Osteoblast (primary cell): ENCODE measurements at regions not wholly inside any gene's neighbourhood (a gene's known extent, or its start where the extent isn't known, plus 50 kb on each side); places are given as distances from the start of the nearest gene placed in this dataset.

Source experiments
- DNase-seq: peaks from one replicate; pipeline ENCODE4 v3.0.0; 2011; ENCODE audit warnings: low spot score, mixed read lengths; ENCODE audit not compliant: insufficient read length; ENCODE audit errors: missing footprints
- H2AFZ ChIP-seq: 2 replicates; pipeline ENCODE4 v1.6.0; 2011; ENCODE audit warnings: mild to moderate bottlenecking, low read length
- H3K27ac ChIP-seq: 2 replicates; pipeline ENCODE4 v1.5.1; 2011; ENCODE audit warnings: mild to moderate bottlenecking, low read depth, low read length, moderate library complexity
- H3K27me3 ChIP-seq: 2 replicates; pipeline ENCODE4 v1.6.0; 2012; ENCODE audit warnings: mild to moderate bottlenecking, control low read depth, inconsistent platforms, low read length, moderate library complexity; ENCODE audit not compliant: insufficient read depth
- H3K36me3 ChIP-seq: 2 replicates; pipeline ENCODE4 v1.5.1; 2011; ENCODE audit warnings: mild to moderate bottlenecking, low read length, control low read depth, moderate library complexity; ENCODE audit not compliant: insufficient read depth
- H3K4me1 ChIP-seq: 2 replicates; pipeline ENCODE4 v1.5.1; 2011; ENCODE audit warnings: mild to moderate bottlenecking, low read length, control low read depth, moderate library complexity; ENCODE audit not compliant: insufficient read depth
- H3K4me2 ChIP-seq: 2 replicates; pipeline ENCODE4 v1.6.0; 2011; ENCODE audit warnings: mild to moderate bottlenecking, low read length; ENCODE audit not compliant: insufficient read depth
- H3K4me3 ChIP-seq: fragments of 200-600 bp; sonication (generic); 3 replicates; pipeline ENCODE4 v1.5.1; 2012; ENCODE audit warnings: mild to moderate bottlenecking, low read length, inconsistent platforms; ENCODE audit not compliant: insufficient read depth
- H3K79me2 ChIP-seq: 2 replicates; pipeline ENCODE4 v1.6.0; 2012; ENCODE audit warnings: mild to moderate bottlenecking, low read length, control low read depth, inconsistent platforms; ENCODE audit not compliant: insufficient read depth
- H3K9me3 ChIP-seq: 2 replicates; pipeline ENCODE4 v1.5.1; 2011; ENCODE audit warnings: low read depth, low read length, control low read depth
- H4K20me1 ChIP-seq: 2 replicates; pipeline ENCODE4 v1.6.0; 2012; ENCODE audit warnings: mild to moderate bottlenecking, low read length, control low read depth; ENCODE audit not compliant: insufficient read depth
- CTCF ChIP-seq: IDR thresholded peaks from 2 replicates; pipeline ENCODE4 v1.5.1; 2011; ENCODE audit warnings: mild to moderate bottlenecking, low read depth, low read length, moderate library complexity; ENCODE audit errors: extremely low read depth

- no peak overlapping the region for H3K27ac ChIP-seq
- DNase-seq = no peak
Measured at GRCh38 chr3:80601479-80601878, 833.7 kb upstream of the ROBO1 start.

GRCh38 chr3:80592792-80593191, 825.0 kb upstream of the ROBO1 start:
- no peak for DNase-seq
- Histone ChIP-seq H3K4me1 (no peaks in the 10 kb centered on the region), H4K20me1 (no peaks in the 10 kb centered on the region), H3K9me3 (no peaks in the 10 kb centered on the region), H3K79me2 (no peaks in the 10 kb centered on the region), H3K27me3 (no peaks in the 10 kb centered on the region), H3K27ac (no peak overlapping the region), H3K4me3 (no peak overlapping the region), H3K4me2 (no peak overlapping the region), H2AFZ (no peak overlapping the region), H3K36me3 (no peaks in the 10 kb centered on the region)
- no peak for TF ChIP-seq CTCF

More at GRCh38 chr3:80601479-80601878, 833.7 kb upstream of the ROBO1 start:
- no peaks in the 10 kb centered on the region for H3K4me1 ChIP-seq
- no peak for TF ChIP-seq CTCF
- no peaks in the 10 kb centered on the region for H3K9me3 ChIP-seq
- H3K36me3 ChIP-seq = no peaks in the 10 kb centered on the region
- H3K4me3 ChIP-seq = no peak overlapping the region
- no peaks in the 10 kb centered on the region for H3K27me3 ChIP-seq
- no peak overlapping the region for H2AFZ ChIP-seq
- H4K20me1 ChIP-seq = no peaks in the 10 kb centered on the region
- no peaks in the 10 kb centered on the region for H3K79me2 ChIP-seq
- no peak overlapping the region for H3K4me2 ChIP-seq

- H3K36me3 ChIP-seq = no peaks in the 10 kb centered on the region
- H3K9me3 ChIP-seq = no peaks in the 10 kb centered on the region
- no peak for TF ChIP-seq CTCF
- H3K4me1 ChIP-seq = no peaks in the 10 kb centered on the region
- no peaks in the 10 kb centered on the region for H3K79me2 ChIP-seq
- no peaks in the 10 kb centered on the region for H4K20me1 ChIP-seq
- no peak for DNase-seq
- H3K4me3 ChIP-seq = no peak overlapping the region
- H2AFZ ChIP-seq = no peak overlapping the region
- H3K4me2 ChIP-seq = no peak overlapping the region
- no peaks in the 10 kb centered on the region for H3K27me3 ChIP-seq
- no peak overlapping the region for H3K27ac ChIP-seq
Measured at GRCh38 chr3:80586338-80586737, 818.5 kb upstream of the ROBO1 start.

- peaks cover 4% of the 10 kb centered on the region for H3K9me3 ChIP-seq
- no peak overlapping the region for H2AFZ ChIP-seq
- H3K27ac ChIP-seq = no peak overlapping the region
- no peaks in the 10 kb centered on the region for H3K4me1 ChIP-seq
- no peaks in the 10 kb centered on the region for H4K20me1 ChIP-seq
- H3K27me3 ChIP-seq = no peaks in the 10 kb centered on the region
- H3K4me2 ChIP-seq = no peak overlapping the region
- TF ChIP-seq CTCF = no peak
- no peak overlapping the region for H3K4me3 ChIP-seq
- no peak for DNase-seq
- H3K36me3 ChIP-seq = no peaks in the 10 kb centered on the region
- no peaks in the 10 kb centered on the region for H3K79me2 ChIP-seq
Measured at GRCh38 chr3:80580146-80580545, 812.3 kb upstream of the ROBO1 start.
